Fibroblast of lung (primary cell): ENCODE measurements at regions not wholly inside any gene's neighbourhood (a gene's known extent, or its start where the extent isn't known, plus 50 kb on each side); places are given as distances from the start of the nearest gene placed in this dataset.

Experiments
- DNase-seq, 2 donors: peaks; one replicate each; pipeline versions ENCODE4 v3.0.0 to v3.0.0-alpha.2; 2010; ENCODE audit warnings: low read depth in 2 of 2
- H2AFZ ChIP-seq: 2 replicates; pipeline ENCODE4 v1.5.1; 2012; ENCODE audit warnings: low read length, control low read depth, inconsistent platforms
- H3K27ac ChIP-seq: 2 replicates; pipeline ENCODE4 v1.5.1; 2011; ENCODE audit warnings: low read length, control low read depth; ENCODE audit not compliant: insufficient read depth
- H3K27me3 ChIP-seq: 2 replicates; pipeline ENCODE4 v1.5.1; 2011; ENCODE audit warnings: mild to moderate bottlenecking, low read length; ENCODE audit not compliant: control insufficient read depth, insufficient read depth
- H3K36me3 ChIP-seq: 2 replicates; pipeline ENCODE4 v1.5.1; 2011; ENCODE audit warnings: low read length; ENCODE audit not compliant: control insufficient read depth, insufficient read depth
- H3K4me1 ChIP-seq: 2 replicates; pipeline ENCODE4 v1.5.1; 2011; ENCODE audit warnings: low read length; ENCODE audit not compliant: control insufficient read depth, insufficient read depth; ENCODE audit errors: extremely low read depth
- H3K4me2 ChIP-seq: 2 replicates; pipeline ENCODE4 v1.5.1; 2011; ENCODE audit warnings: low read length, control low read depth; ENCODE audit not compliant: insufficient read depth; ENCODE audit errors: extremely low read depth
- H3K4me3 ChIP-seq, 4 experiments: fragments of 200-600 bp in 1 of 4; sonication (generic) in 1 of 4; replicated peaks in 1 of 4; 2 replicates each; pipeline ENCODE4 v1.5.1; 2011 to 2016; ENCODE audit warnings: low read length in 4 of 4, low read depth in 3 of 4, mild to moderate bottlenecking in 3 of 4, control low read depth in 2 of 4, inconsistent platforms in 1 of 4, mixed read lengths in 1 of 4; ENCODE audit not compliant: insufficient read depth in 1 of 4; ENCODE audit errors: control extremely low read depth in 1 of 4
- H3K79me2 ChIP-seq: 2 replicates; pipeline ENCODE4 v1.5.1; 2012; ENCODE audit warnings: mild to moderate bottlenecking, low read length, inconsistent platforms; ENCODE audit not compliant: control insufficient read depth, insufficient read depth
- H3K9ac ChIP-seq: 2 replicates; pipeline ENCODE4 v1.5.1; 2011; ENCODE audit warnings: mild to moderate bottlenecking, low read length, control low read depth; ENCODE audit not compliant: insufficient read depth
- H3K9me3 ChIP-seq: 2 replicates; pipeline ENCODE4 v1.5.1; 2012; ENCODE audit warnings: low read depth, low read length; ENCODE audit not compliant: control insufficient read depth, insufficient read depth
- H4K20me1 ChIP-seq: 2 replicates; pipeline ENCODE4 v1.5.1; 2011; ENCODE audit warnings: low read length; ENCODE audit not compliant: control insufficient read depth, insufficient read depth; ENCODE audit errors: extremely low read depth
- CTCF ChIP-seq, 2 donors: IDR thresholded peaks in 1 of 2; conservative IDR thresholded peaks in 1 of 2; 1 replicate in 1 of 2; 2 replicates in 1 of 2; pipeline ENCODE4 v1.5.1; 2011 to 2012; ENCODE audit warnings: low read length in 2 of 2, control low read depth in 1 of 2, inconsistent platforms in 1 of 2, low read depth in 1 of 2, mild to moderate bottlenecking in 1 of 2
- EZH2 ChIP-seq: IDR thresholded peaks from 2 replicates; pipeline ENCODE4 v1.5.1; 2012; ENCODE audit warnings: low read length, control low read depth, mild to moderate bottlenecking; ENCODE audit errors: missing control alignments

GRCh38 chr6:168730931-168731716, 290.1 kb downstream of the SMOC2 start:
- DNase-seq: no peak

DNA sequence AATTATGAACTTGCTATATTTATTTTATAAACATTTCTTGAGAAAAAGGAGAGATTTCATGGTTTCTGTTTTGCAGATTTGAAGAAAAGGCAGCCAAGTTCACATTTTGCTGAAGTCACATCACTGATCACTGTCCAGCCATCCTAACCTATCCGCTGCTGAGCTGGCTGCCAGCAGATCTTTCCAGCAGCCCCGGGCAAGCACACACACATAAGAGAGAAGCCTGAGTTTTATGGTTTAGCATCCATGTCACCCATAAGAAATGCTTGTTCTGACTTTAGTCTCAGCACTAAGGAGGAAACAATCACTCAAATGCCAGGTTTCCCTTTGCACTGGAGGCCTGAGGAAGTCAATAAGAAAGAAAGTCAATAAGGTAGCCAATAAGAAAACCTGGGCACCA, 287.1 kb downstream of the SMOC2 start:
- TF ChIP-seq CTCF (conservative IDR thresholded peaks at IDR 0.05 in 1 of 2, IDR thresholded peaks at IDR 0.05 in 1 of 2; ENCODE audit: low read depth in 1 of 2, low read length in 2 of 2) (no peak), EZH2 (no peak)
- H3K27me3 ChIP-seq: no peaks in the 10 kb centered on the region
- H3K79me2 ChIP-seq: no peaks in the 10 kb centered on the region
- no peak for DNase-seq
- no peak overlapping the region for H2AFZ ChIP-seq
- H3K9ac ChIP-seq: no peak overlapping the region
- no peak overlapping the region for H3K4me3 ChIP-seq
- H3K4me2 ChIP-seq: no peak overlapping the region
- H3K9me3 ChIP-seq: no peaks in the 10 kb centered on the region
- H3K27ac ChIP-seq: no peak overlapping the region
- H3K36me3 ChIP-seq: no peaks in the 10 kb centered on the region
- H4K20me1 ChIP-seq: no peaks in the 10 kb centered on the region
- no peaks in the 10 kb centered on the region for H3K4me1 ChIP-seq

More at GRCh38 chr6:168730931-168731716, 290.1 kb downstream of the SMOC2 start:
- no peaks in the 10 kb centered on the region for H3K4me1 ChIP-seq
- H3K27me3 ChIP-seq: no peaks in the 10 kb centered on the region
- H2AFZ ChIP-seq: no peak overlapping the region
- TF ChIP-seq EZH2 (no peak), CTCF (conservative IDR thresholded peaks at IDR 0.05 in 1 of 2, IDR thresholded peaks at IDR 0.05 in 1 of 2; ENCODE audit: low read depth in 1 of 2, low read length in 2 of 2) (no peak)
- H4K20me1 ChIP-seq: no peaks in the 10 kb centered on the region
- no peaks in the 10 kb centered on the region for H3K9me3 ChIP-seq
- no peak overlapping the region for H3K4me2 ChIP-seq
- no peak overlapping the region for H3K4me3 ChIP-seq
- H3K79me2 ChIP-seq: no peaks in the 10 kb centered on the region
- no peak overlapping the region for H3K27ac ChIP-seq
- H3K36me3 ChIP-seq: no peaks in the 10 kb centered on the region
- no peak overlapping the region for H3K9ac ChIP-seq

DNA sequence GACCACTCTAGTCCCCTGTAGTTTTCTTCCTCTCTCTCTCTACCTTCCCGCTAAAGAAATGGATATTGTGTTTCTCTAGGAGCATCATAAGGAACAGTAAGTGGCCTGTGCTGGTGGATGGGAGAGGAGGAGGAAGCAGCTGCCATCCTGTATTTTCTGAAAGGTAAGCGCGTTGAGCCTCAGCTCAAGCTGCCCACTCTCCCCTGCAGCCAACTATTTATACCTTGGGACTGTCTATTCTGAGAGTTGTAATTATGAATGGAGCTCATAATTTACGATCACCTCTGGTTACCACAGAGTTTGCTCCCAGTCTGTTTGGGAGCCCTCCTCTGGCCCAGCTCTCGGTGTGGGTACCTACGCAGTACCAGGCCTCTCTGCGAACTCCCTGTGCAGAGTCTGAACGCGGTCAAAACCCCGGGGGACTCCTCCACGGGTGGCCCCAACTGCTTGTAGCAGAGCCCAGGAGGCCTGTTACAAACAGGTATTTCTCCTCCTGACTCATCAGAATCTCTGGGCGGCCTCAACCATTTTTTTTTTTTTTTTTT, 285.4 kb downstream of the SMOC2 start:
- H4K20me1 ChIP-seq: no peaks in the 10 kb centered on the region
- TF ChIP-seq CTCF (conservative IDR thresholded peaks at IDR 0.05 in 1 of 2, IDR thresholded peaks at IDR 0.05 in 1 of 2; ENCODE audit: low read depth in 1 of 2, low read length in 2 of 2) (no peak), EZH2 (no peak)
- no peak overlapping the region for H3K4me2 ChIP-seq
- no peak overlapping the region for H3K4me3 ChIP-seq
- no peak overlapping the region for H3K9ac ChIP-seq
- no peak overlapping the region for H3K27ac ChIP-seq
- H3K36me3 ChIP-seq: no peaks in the 10 kb centered on the region
- H2AFZ ChIP-seq: no peak overlapping the region
- H3K79me2 ChIP-seq: no peaks in the 10 kb centered on the region
- no peaks in the 10 kb centered on the region for H3K4me1 ChIP-seq
- DNase-seq: no peak
- H3K9me3 ChIP-seq: no peaks in the 10 kb centered on the region
- H3K27me3 ChIP-seq: no peaks in the 10 kb centered on the region
